ENCODE measurements at regions not wholly inside any gene's neighbourhood (a gene's known extent, or its start where the extent isn't known, plus 50 kb on each side); places are given as distances from the start of the nearest gene placed in this dataset.

DNA sequence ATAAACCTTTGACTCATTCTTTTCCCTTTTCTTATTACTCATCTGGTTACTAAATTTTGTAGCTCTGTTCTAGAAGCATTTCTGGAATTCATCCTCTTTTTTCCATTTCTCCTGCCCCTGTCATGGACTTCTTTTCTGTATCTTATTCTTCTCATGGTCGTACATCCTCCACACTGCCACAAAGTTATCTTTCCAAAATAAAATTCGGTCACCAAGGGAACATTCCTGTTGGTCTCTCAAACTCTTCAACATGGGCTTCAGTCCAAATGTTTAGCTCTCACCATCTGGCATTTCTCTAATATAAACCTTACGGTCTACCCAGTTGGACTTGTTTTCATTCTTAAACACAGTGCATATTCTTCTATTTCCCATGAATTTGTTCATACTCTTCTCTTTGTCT is 428.8 kb upstream of the ID4 start:
- TF ChIP-seq, protein P1, sequence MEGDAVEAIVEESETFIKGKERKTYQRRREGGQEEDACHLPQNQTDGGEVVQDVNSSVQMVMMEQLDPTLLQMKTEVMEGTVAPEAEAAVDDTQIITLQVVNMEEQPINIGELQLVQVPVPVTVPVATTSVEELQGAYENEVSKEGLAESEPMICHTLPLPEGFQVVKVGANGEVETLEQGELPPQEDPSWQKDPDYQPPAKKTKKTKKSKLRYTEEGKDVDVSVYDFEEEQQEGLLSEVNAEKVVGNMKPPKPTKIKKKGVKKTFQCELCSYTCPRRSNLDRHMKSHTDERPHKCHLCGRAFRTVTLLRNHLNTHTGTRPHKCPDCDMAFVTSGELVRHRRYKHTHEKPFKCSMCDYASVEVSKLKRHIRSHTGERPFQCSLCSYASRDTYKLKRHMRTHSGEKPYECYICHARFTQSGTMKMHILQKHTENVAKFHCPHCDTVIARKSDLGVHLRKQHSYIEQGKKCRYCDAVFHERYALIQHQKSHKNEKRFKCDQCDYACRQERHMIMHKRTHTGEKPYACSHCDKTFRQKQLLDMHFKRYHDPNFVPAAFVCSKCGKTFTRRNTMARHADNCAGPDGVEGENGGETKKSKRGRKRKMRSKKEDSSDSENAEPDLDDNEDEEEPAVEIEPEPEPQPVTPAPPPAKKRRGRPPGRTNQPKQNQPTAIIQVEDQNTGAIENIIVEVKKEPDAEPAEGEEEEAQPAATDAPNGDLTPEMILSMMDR (IDR thresholded peaks at IDR 0.05; ENCODE audit: low read depth, low read length, poor library complexity, severe bottlenecking), result no peak
- no peak for TF ChIP-seq EZH2phosphoT487 (IDR thresholded peaks at IDR 0.05; ENCODE audit: borderline replicate concordance, low read length)
